ENCODE measurements at regions not wholly inside any gene's neighbourhood (a gene's known extent, or its start where the extent isn't known, plus 50 kb on each side); places are given as distances from the start of the nearest gene placed in this dataset.

GRCh38 chr2:181114021-181114420 is 133.6 kb downstream of the UBE2E3 start:
- H3K27me3 ChIP-seq, result no peaks in the 10 kb centered on the region
- TF ChIP-seq Cebpa-rat (IDR thresholded peaks at IDR 0.05), result no peak
- no peak overlapping the region for H3K27ac ChIP-seq
- no peaks in the 10 kb centered on the region for H3K36me3 ChIP-seq
- no peaks in the 10 kb centered on the region for H4K20me1 ChIP-seq
- H3K9me3 ChIP-seq, result no peaks in the 10 kb centered on the region
- H3K4me1 ChIP-seq, result no peaks in the 10 kb centered on the region
- H3K4me3 ChIP-seq, result no peak overlapping the region
- no peak overlapping the region for H3K9ac ChIP-seq
- no peak overlapping the region for H3K4me2 ChIP-seq

- Histone ChIP-seq H3K4me3 (no peak overlapping the region), H3K27me3 (no peaks in the 10 kb centered on the region), H3K9ac (no peak overlapping the region), H4K20me1 (no peaks in the 10 kb centered on the region), H3K36me3 (no peaks in the 10 kb centered on the region), H3K4me2 (no peak overlapping the region), H3K4me1 (no peaks in the 10 kb centered on the region), H3K27ac (no peak overlapping the region), H3K9me3 (no peaks in the 10 kb centered on the region)
- TF ChIP-seq Cebpa-rat (IDR thresholded peaks at IDR 0.05), result no peak
These were observed 135.9 kb downstream of the UBE2E3 start for GRCh38 chr2:181116261-181116660.

- Histone ChIP-seq H3K27ac (no peak overlapping the region), H3K9ac (no peak overlapping the region), H3K4me3 (no peak overlapping the region), H3K36me3 (no peaks in the 10 kb centered on the region), H3K9me3 (no peaks in the 10 kb centered on the region), H3K27me3 (no peaks in the 10 kb centered on the region), H4K20me1 (no peaks in the 10 kb centered on the region), H3K4me2 (no peak overlapping the region), H3K4me1 (no peaks in the 10 kb centered on the region)
- TF ChIP-seq Cebpa-rat (IDR thresholded peaks at IDR 0.05), result no peak
These were observed 137.0 kb downstream of the UBE2E3 start for GRCh38 chr2:181117206-181117925.

GRCh38 chr2:181120625-181121024 is 140.2 kb downstream of the UBE2E3 start:
- no peak overlapping the region for H3K27ac ChIP-seq
- H3K4me3 ChIP-seq, result no peak overlapping the region
- no peaks in the 10 kb centered on the region for H3K9me3 ChIP-seq
- no peaks in the 10 kb centered on the region for H3K36me3 ChIP-seq
- H4K20me1 ChIP-seq, result no peaks in the 10 kb centered on the region
- peaks cover 6% of the 10 kb centered on the region for H3K4me1 ChIP-seq
- H3K4me2 ChIP-seq, result no peak overlapping the region
- no peaks in the 10 kb centered on the region for H3K27me3 ChIP-seq
- TF ChIP-seq Cebpa-rat (IDR thresholded peaks at IDR 0.05), result no peak
- H3K9ac ChIP-seq, result no peak overlapping the region

- H3K27ac ChIP-seq, result no peak overlapping the region
- no peak overlapping the region for H3K9ac ChIP-seq
- TF ChIP-seq Cebpa-rat (IDR thresholded peaks at IDR 0.05), result no peak
- H3K4me2 ChIP-seq, result no peak overlapping the region
- no peaks in the 10 kb centered on the region for H3K27me3 ChIP-seq
- H3K36me3 ChIP-seq, result no peaks in the 10 kb centered on the region
- no peak overlapping the region for H3K4me3 ChIP-seq
- no peaks in the 10 kb centered on the region for H4K20me1 ChIP-seq
- peaks cover 6% of the 10 kb centered on the region for H3K4me1 ChIP-seq
- H3K9me3 ChIP-seq, result no peaks in the 10 kb centered on the region
These were observed 141.6 kb downstream of the UBE2E3 start for GRCh38 chr2:181121996-181122395.

GRCh38 chr2:181122601-181123000 is 142.2 kb downstream of the UBE2E3 start:
- H3K27ac ChIP-seq, result no peak overlapping the region
- H3K9ac ChIP-seq, result no peak overlapping the region
- no peak overlapping the region for H3K4me3 ChIP-seq
- no peaks in the 10 kb centered on the region for H3K9me3 ChIP-seq
- no peak overlapping the region for H3K4me2 ChIP-seq
- H3K36me3 ChIP-seq, result no peaks in the 10 kb centered on the region
- no peaks in the 10 kb centered on the region for H4K20me1 ChIP-seq
- H3K4me1 ChIP-seq, result peaks cover 6% of the 10 kb centered on the region
- no peak for TF ChIP-seq Cebpa-rat (IDR thresholded peaks at IDR 0.05)
- no peaks in the 10 kb centered on the region for H3K27me3 ChIP-seq

- H3K4me3 ChIP-seq, result no peak overlapping the region
- peaks cover 6% of the 10 kb centered on the region for H3K4me1 ChIP-seq
- no peak for TF ChIP-seq Cebpa-rat (IDR thresholded peaks at IDR 0.05)
- H3K27ac ChIP-seq, result no peak overlapping the region
- H3K27me3 ChIP-seq, result no peaks in the 10 kb centered on the region
- H3K9me3 ChIP-seq, result no peaks in the 10 kb centered on the region
- H3K4me2 ChIP-seq, result peak overlapping the region; percentile 31; the same call in 1 of the 2 replicates
- H3K9ac ChIP-seq, result no peak overlapping the region
- no peaks in the 10 kb centered on the region for H4K20me1 ChIP-seq
- H3K36me3 ChIP-seq, result no peaks in the 10 kb centered on the region
These were observed 143.4 kb downstream of the UBE2E3 start for GRCh38 chr2:181123798-181124231.

- peaks cover 6% of the 10 kb centered on the region for H3K4me1 ChIP-seq
- H3K4me3 ChIP-seq, result no peak overlapping the region
- no peaks in the 10 kb centered on the region for H3K27me3 ChIP-seq
- H3K9ac ChIP-seq, result no peak overlapping the region
- H3K9me3 ChIP-seq, result no peaks in the 10 kb centered on the region
- no peak for TF ChIP-seq Cebpa-rat (IDR thresholded peaks at IDR 0.05)
- no peaks in the 10 kb centered on the region for H3K36me3 ChIP-seq
- no peak overlapping the region for H3K4me2 ChIP-seq
- H3K27ac ChIP-seq, result no peak overlapping the region
- no peaks in the 10 kb centered on the region for H4K20me1 ChIP-seq
These were observed 144.1 kb downstream of the UBE2E3 start for GRCh38 chr2:181124497-181124896.

GRCh38 chr2:181125359-181125758 is 145.0 kb downstream of the UBE2E3 start:
- Histone ChIP-seq H3K9ac (no peak overlapping the region), H3K4me3 (no peak overlapping the region), H3K27ac (no peak overlapping the region), H4K20me1 (no peaks in the 10 kb centered on the region), H3K9me3 (no peaks in the 10 kb centered on the region), H3K4me2 (no peak overlapping the region), H3K4me1 (peaks cover 6% of the 10 kb centered on the region), H3K36me3 (no peaks in the 10 kb centered on the region), H3K27me3 (no peaks in the 10 kb centered on the region)
- no peak for TF ChIP-seq Cebpa-rat (IDR thresholded peaks at IDR 0.05)

GRCh38 chr2:181126311-181126868 is 146.0 kb downstream of the UBE2E3 start:
- H3K9me3 ChIP-seq, result no peaks in the 10 kb centered on the region
- TF ChIP-seq Cebpa-rat (IDR thresholded peaks at IDR 0.05), result no peak
- no peaks in the 10 kb centered on the region for H3K27me3 ChIP-seq
- H3K9ac ChIP-seq, result no peak overlapping the region
- H3K4me1 ChIP-seq, result peaks cover 6% of the 10 kb centered on the region
- no peak overlapping the region for H3K4me3 ChIP-seq
- no peak overlapping the region for H3K4me2 ChIP-seq
- H3K27ac ChIP-seq, result no peak overlapping the region
- no peaks in the 10 kb centered on the region for H3K36me3 ChIP-seq
- H4K20me1 ChIP-seq, result no peaks in the 10 kb centered on the region

Measured in BLaER1 (cell line).